ENCODE measurements at regions not wholly inside any gene's neighbourhood (a gene's known extent, or its start where the extent isn't known, plus 50 kb on each side); places are given as distances from the start of the nearest gene placed in this dataset.

GRCh38 chr4:111494971-111495370, 650.3 kb upstream of the FAM241A start:
- TF ChIP-seq, protein P1, sequence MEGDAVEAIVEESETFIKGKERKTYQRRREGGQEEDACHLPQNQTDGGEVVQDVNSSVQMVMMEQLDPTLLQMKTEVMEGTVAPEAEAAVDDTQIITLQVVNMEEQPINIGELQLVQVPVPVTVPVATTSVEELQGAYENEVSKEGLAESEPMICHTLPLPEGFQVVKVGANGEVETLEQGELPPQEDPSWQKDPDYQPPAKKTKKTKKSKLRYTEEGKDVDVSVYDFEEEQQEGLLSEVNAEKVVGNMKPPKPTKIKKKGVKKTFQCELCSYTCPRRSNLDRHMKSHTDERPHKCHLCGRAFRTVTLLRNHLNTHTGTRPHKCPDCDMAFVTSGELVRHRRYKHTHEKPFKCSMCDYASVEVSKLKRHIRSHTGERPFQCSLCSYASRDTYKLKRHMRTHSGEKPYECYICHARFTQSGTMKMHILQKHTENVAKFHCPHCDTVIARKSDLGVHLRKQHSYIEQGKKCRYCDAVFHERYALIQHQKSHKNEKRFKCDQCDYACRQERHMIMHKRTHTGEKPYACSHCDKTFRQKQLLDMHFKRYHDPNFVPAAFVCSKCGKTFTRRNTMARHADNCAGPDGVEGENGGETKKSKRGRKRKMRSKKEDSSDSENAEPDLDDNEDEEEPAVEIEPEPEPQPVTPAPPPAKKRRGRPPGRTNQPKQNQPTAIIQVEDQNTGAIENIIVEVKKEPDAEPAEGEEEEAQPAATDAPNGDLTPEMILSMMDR (IDR thresholded peaks at IDR 0.05): no peak
- TF ChIP-seq ZFX (IDR thresholded peaks at IDR 0.05; ENCODE audit: borderline replicate concordance): no peak
